SIG-M5 treated with dmso at 0.1 percent for 504 hours (cell line): ENCODE measurements at regions not wholly inside any gene's neighbourhood (a gene's known extent, or its start where the extent isn't known, plus 50 kb on each side); places are given as distances from the start of the nearest gene placed in this dataset.

Experiments
- DNase-seq: peaks from one replicate; lab custom pipeline; 2025; ENCODE audit not compliant: unreplicated experiment; lab: John Stamatoyannopoulos, UW

DNA sequence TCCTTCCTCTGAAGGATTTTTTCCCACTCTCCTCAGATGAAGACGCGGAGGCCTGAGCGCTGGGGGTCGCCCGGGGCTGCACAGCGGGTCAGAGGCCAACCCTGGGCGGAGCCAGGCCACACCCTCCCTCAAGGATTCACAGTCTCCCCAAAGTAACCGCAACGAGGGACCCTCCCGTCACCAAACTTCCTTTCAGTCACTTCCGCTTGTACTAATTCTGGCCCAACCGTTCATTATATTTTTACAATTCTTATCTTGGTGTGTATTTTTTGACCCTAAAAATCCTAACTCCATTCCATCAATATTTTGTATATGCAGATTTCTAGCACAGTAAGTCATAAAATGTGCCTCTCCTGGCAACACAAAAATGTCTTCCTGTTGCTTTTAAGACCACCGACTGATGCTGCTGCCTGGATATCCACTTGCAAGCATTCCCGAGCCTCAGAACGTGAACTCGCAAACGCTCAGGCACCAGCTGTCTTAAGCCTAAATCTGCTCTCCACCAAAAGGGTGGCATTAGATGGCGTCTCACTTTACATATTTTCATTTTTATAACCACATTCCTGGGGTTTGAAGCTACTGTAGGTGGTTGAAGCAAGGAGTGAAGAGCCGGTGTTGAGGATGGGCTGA is 128.0 kb downstream of the DLL1 start:
- DNase-seq: no peak

DNA sequence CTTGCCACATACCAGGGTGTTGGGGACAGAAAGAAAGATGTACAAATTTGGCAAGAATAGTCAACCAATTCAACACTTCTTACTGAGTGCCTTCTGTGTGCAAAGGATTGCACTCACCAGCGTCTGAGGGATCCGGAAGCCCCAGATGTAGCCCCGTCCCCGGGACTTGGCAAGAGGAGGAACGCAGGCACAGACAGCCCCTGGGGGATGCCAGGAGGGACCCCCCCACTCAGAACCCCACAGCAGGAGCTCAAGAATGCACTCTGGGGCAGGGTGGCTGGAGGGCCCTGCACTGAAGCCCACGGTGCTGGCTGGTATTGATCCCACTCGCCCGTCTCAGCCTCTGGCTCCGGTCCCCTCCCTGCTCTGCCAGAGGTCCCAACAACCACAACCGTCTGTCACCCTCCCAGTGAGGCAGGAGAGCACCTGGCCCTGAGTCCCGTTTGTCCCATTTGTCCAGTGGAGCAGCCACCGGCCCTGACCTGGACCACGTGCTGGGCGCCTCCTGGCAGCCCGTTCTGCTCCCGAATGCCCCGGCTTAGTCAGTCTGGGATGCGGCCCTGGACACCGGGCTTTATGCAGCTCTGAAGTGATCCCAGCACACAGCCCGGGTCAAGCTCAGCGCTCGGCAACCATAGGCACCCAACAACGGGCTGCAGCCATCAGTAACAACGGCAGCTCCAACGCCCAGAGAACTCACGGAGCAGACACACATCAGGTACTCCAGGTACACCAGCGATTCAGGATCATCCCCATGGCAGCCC is 128.7 kb downstream of the DLL1 start:
- DNase-seq: no peak

DNA sequence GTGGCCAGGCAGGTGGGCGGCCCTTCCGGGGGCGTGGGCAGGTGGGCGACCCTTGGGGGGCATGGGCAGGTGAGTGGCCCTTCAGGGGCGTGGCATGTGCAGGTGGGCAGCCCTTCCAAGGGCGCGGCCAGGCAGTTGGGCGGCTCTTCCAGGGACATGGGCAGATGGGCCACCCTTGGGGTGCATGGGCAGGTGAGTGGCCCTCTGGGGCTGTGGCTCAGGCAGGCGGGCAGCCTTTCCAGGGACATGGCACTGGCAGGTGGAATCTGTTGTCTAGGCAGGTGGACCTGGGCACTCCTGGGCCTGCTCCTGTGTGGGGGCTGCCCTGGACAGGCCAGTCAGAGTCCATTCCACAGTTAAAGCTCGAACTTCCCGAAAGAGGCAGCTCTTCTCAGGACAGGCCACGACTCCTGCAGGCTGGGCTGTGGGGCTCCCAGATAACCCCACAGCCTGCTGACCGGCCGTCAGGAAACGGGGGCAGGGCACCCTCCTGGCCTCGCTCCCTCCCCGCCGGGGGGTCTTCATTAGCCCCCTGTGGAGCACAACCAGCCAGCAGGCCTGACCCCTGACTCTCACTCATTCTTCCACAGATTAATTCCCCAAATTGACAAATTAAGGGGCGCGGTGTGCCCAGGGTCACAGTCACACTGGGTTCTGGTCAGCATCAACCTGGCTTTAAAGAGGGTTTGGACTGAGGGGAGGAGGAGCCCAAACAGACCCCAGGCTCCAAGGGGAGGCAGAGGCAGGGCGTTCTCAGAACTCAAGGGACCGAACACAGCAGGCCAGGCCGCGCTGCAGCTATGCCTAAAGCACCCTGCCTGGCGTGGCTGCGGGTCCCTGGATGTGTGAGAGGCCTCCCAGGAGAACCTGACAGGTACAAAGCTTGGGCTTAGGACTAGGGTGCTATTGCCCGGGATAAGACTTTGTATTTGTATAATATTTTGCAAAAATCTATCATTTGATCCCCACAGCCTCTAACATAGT is 130.0 kb downstream of the DLL1 start:
- no peak for DNase-seq

DNA sequence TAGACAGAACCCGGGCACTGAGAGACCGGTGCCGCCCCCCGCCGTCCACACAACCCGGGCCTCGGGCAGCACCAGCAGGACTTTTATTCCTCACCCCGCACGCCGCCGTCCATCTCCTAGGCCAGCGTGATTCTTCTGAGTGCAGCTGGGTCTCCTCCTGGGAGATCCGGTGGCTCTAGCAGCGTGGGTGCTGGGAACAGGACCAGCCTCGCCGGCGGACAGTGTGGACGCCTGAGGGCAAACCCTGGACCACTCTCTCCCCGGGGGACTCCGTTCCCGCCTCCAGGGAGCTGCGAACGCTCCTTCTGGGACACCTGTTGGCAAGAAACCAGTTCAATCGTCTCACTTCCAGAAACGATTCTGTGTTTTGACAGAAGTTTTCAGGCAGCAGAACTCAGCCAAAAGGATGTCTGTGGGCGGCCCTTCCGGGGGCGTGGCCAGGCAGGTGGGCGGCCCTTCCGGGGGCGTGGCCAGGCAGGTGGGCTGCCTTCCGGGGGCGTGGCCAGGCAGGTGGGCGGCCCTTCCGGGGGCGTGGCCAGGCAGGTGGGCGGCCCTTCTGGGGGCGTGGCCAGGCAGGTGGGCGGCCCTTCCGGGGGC is 130.7 kb downstream of the DLL1 start:
- no peak for DNase-seq

DNA sequence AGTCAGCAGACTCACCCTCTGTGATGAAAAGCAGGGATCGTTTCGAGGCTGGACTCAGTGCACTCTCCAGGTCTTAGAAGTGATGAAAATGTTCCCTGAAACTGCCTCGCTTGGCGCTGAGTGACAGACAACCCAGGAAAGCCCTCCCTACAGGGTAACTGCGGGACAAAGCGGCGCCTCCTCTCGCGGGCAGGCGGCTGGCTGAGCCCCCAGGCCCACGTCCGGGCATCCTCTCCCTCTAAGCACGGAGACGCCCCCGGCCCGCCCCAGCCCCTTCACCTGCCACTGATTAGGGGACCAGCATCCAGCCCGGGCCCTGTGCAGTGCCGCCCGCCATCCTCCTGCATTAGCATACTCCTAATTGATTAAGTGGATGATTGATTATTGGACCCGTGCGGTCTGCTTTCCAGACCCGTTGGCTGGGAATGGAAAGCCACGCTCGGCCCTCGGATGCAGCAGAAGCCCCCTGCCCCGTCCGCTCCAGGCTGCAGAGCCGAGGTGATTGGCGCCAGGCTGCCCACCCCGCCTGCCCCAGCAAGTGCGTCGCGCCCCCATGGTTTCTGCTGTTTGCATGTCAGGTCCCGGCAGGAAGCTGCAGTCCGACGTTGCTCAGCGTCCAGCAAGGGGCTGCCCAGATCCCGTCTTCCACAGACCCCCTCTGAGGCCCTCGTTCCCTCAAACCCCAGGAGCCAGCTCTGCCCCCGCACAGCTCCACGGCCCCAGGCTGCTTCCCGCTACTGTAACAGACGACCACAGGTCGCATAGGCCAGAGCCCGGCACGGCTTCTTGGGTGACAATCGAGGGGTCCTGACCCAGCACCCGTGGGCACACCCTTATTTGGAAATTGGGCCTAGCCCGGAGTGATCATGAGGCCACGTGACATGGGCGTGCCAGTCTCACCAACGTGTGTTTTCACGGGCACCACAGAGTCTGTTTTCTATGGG is 131.6 kb downstream of the DLL1 start:
- DNase-seq: no peak

DNA sequence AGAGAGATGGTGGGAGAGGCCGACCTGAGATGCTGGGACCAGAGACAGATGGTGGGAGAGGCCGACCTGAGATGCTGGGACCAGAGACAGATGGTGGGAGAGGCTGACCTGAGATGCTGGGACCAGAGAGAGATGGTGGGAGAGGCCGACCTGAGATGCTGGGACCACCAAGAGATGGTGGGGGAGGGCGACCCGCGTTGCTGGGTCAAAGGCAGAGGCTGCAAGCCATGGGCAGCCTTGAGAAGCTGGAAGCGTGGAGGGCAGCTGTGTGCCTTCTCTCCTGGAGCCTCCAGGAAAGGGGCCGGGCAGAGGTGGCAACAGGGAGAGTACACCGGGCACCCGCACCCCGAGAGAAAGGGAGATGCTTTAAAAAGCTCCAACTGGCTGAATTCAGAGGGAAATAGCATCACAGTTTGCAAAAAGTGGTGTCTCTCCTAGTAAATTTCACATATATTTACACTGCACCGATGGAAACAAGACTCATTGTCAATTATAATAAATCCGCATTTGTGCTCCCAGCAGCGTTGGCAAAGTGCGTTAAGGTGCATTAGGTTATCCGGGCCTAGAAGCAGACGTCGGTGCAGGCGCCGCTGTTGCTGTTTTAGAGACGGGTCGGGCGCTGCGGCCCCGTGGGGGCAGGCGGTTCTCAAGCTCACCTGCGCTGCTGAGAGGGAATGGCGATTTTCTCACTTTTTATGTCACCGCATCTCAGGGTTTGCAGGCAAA is 132.4 kb downstream of the DLL1 start:
- no peak for DNase-seq

DNA sequence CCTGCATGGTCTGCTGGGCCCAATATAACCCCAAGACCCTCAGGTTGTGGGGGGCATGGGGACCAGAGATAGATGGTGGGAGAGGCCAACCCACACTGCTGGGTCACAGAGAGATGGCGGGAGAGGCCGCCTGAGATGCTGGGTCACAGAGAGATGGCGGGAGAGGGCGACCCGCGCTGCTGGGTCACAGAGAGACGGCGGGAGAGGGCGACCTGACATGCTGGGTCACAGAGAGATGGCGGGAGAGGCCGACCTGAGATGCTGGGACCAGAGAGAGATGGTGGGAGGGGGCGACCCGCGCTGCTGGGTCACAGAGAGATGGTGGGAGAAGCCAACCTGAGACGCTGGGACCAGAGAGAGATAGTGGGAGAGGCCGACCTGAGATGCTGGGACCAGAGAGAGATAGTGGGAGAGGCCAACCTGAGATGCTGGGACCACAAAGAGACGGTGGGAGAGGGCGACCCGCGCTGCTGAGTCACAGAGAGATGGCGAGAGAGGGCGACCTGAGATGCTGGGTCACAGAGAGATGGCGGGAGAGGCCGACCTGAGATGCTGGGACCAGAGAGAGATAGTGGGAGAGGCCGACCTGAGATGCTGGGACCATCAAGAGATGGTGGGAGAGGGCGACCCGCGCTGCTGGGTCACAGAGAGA is 133.2 kb downstream of the DLL1 start:
- DNase-seq: no peak

DNA sequence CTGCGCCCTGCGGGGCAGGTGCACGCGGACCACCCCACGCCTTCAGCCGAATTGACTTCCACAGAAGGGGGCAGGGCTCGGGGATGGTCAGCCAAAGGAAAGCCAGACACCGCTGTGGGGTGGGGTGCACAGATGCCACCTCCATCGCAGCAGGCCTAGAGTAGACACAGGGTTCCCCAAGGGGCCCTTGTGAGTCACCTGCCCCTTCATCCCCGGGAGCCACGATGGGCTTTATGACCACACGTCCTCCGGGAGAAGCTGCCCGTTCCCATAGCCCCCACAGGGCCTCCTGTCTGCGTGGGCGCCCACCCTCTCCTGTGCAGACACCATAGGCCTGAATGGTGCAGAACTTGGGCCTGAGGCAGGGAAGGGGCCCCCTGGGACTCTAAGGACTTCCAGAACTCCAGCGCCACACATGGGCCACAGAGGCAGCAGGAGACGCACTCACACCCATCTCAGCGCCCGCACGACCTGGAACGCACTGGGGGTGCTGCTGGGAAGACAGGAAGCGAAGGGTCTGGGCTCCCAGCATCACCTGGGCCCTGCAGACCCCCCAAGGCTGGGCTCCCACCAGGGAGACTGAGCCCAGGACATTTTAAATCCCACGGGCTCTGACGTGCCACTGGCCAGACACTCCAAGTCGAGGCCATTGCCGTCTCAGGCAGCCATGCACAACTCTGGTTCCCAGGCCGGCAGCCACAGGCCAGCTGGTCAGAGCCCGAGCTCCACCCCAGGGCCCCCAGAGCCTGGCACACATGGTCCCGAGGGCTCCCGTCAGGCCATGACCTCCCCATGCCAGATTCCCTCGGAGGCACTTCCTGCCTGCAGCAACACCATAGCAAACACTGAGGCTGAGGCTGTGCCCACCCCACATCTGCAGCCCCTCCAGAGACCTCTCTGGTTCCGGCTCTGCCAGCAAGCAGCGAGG is 134.2 kb downstream of the DLL1 start:
- DNase-seq: no peak

DNA sequence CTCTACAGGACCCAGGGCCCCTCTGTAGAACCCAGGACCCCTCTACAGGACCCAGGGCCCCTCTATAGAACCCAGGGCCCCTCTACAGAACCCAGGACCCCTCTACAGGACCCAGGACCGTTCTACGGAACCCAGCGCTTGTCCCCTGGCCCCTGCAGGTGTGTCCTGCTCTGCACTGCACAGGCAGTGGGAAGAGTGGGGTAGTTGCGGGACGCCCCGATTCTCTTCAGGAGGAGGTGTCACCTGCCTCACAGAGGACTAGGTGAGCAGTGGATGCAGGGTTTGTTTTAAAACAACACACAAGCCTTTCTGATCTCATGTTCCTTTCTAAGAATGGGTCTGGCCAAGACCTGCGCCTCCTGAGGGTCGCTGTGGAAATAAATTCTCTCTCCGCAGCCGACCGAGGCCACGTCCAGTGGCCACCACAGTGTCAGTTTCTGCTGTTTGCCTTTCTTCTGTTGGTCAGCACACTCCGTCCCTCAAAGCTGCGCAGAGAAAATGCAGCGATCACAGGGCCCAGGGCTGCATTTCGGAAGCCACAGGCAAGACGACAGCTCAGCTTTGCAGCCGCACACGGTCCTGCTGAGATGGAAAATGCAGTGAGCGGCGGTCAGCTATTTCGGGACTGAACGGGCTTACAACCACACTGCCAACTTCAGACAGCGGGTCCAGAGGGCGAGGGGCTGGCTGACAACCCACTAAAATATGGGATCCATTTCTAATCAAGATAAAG is 135.2 kb downstream of the DLL1 start:
- no peak for DNase-seq

DNA sequence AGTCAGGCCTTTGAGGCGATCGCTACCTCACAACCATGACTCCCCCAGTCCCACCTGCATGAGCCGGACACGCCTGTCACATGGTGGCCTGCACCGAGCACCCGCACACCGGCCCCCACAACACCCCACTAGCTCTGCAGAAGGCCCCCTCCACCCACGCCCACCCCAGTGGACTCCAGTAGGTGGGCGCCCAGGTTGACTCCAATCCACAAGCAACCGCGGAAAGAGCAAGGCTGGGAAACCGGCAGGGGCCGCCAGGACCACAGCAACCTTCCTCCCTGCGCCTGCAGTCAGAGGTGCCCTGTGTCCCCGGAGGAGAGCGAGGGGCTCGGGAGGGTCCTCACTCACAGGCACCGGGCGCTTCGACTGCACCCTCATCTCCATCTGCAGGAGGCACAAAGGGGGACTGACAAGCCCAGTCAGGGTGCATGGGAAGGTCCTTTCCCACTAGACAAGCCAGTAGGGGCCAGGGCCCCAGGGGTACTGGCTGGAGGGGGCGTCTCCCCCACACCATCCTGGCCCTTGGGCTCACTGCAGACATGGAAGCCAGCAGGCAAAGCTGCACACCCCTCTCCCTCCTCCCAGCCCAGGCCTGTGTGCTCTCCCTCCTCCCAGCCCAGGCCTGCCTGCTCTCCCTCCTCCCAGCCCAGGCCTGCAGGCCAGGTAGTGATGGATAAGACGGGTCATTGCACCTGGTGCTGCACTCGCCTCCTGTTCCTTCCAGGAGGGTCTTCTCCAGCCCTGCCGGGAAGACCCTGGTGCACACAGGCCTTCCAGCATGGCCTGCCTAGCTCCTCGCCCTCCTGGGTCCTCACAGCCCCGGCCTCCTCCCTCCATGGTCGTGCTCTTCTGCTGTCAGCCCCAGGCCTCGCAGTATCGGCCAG is 137.2 kb downstream of the DLL1 start:
- DNase-seq: no peak

DNA sequence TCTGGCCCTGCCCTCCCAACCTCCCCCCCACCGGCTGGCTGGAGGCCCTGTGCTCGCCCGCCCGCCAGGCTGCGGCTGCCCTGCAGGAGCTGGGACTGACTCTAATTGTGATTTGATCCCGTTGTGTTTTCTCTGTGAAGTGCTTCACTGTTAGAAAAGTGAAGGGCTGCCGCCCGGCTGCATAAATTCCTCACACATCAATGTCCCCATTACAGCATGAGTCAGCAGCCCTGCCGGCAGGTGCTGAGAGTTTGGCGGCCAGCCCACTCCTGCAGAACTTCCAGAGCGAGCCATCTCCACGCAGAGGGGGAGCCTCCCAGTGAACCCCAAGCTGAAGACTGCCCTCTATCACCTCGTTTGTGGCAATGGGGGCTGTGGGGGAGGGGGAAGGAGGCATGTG is 137.9 kb downstream of the DLL1 start:
- DNase-seq: no peak

DNA sequence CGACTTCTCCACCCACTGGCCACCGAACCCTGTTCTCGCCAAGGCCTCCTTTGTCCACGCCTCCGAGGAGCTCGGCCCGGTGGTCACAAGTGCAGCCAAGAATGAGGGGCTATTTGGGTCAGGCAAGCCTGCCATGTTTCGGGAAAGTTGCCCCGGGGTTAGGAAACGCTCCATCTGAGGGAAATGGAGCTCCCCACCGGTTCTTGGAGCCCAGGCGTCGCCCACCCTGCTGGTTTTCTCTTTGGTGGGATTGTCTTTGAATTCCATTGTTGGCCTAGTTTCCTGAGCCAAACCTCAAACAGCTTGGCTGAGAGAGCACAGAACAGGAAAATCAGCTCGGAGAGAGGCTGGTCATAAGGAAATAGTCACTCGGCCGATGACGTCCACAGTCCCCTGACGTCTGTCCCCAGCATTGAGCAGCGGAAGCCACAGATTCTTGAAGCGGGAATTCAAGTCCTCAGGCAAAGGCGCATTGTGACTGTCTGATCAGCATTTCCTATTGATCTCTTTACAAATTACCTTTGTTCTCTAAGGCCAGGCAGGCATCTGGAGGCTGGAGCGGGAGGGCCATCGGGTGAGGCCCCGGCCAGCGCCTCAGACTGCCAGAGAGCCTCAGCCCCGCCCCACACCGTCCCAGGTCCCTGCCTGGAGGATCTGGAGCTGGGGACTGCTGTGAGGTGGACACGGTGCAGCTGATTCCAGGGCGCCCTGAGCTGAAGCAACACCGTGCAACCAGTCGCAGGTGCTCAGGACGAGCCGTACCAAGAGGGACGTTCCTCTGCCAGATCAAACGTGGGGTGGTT is 138.6 kb downstream of the DLL1 start:
- no peak for DNase-seq

DNA sequence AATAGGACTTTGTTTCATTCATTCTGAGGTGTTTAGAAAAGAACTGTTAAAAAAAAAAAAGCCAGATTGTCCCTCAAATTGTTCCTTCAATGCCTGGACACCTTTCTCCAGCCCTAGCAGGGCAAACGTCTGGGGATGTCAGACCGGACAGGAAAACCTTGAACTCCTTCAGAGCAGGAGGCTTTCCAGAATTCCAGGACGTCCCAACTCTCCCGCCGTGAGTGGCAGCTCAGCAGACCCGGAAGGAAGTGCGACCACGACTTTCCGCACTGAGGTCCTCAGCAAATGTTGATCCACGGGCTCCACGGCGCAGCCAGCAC is 139.1 kb downstream of the DLL1 start:
- DNase-seq: no peak

DNA sequence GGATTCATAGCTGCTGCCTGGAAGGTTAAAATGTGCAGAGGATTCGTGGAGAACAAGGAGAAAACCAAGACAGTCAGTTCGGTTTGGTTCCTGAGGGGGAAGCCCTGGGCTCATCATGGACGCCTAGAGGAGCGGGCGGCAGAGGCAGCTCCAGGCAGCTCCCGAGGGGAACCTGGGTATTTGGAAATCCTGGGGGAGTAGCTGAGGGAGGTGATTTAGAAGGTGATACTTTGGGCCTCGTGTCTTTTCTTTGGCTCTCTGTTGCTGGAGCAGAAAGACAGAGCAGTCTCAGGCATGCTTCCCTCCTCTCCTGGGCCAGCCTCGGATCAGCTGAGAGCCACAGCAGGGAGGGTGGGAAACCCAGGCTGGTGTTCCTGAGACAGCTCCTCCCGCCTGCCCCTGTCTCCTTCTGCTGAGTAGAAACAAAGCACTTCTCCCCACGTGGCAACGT is 139.5 kb downstream of the DLL1 start:
- no peak for DNase-seq

DNA sequence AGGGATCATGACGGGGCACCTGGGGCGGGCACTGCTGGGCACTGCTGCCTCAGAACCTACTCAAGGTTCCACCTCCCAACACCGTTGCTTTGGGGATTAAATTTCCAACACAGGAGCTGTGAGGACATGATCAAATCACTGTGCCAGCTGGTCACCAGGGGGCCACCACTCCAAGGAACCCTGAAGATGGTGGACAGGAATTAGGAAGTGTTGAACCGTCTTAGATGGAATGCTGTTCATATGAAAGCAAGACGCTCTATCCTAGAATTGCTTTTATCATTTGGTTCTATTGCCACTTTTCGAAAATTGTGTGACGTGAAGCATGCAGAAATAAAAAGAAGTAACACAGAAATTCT is 140.3 kb downstream of the DLL1 start:
- no peak for DNase-seq
